HUES64 (cell line): ENCODE measurements at regions not wholly inside any gene's neighbourhood (a gene's known extent, or its start where the extent isn't known, plus 50 kb on each side); places are given as distances from the start of the nearest gene placed in this dataset.
"Not testable (repeated sequence)": the region's sequence is repeated elsewhere in the genome, so short reads cannot be mapped to it uniquely, and the experiment has no call there.

Experiments
- H3K27ac ChIP-seq: 2 replicates; pipeline ENCODE4 v1.7.0; 2013; ENCODE audit warnings: low read depth, low read length, inconsistent platforms
- H3K27me3 ChIP-seq: 2 replicates; pipeline ENCODE4 v1.6.1; 2013; ENCODE audit warnings: mild to moderate bottlenecking, low read length; ENCODE audit not compliant: insufficient read depth
- H3K36me3 ChIP-seq: 2 replicates; pipeline ENCODE4 v1.6.1; 2013; ENCODE audit warnings: mild to moderate bottlenecking, low read length; ENCODE audit not compliant: insufficient read depth
- H3K4me1 ChIP-seq: 2 replicates; pipeline ENCODE4 v1.6.1; 2013; ENCODE audit warnings: mild to moderate bottlenecking, low read length, moderate library complexity; ENCODE audit not compliant: insufficient read depth
- H3K4me3 ChIP-seq: 2 replicates; pipeline ENCODE4 v1.5.1; 2013; ENCODE audit warnings: mild to moderate bottlenecking, low read length, moderate library complexity
- H3K9ac ChIP-seq: 2 replicates; pipeline ENCODE4 v1.6.1; 2013; ENCODE audit warnings: mild to moderate bottlenecking, low read depth, low read length
- H3K9me3 ChIP-seq: 2 replicates; pipeline ENCODE4 v1.6.1; 2013; ENCODE audit warnings: low read depth, low read length; ENCODE audit not compliant: insufficient read depth
- WGBS: fragments of 150-250, 120-280 bp; methylation state at CpG from one replicate; pipeline ENCODE4 v1.1.7; 2013; ENCODE audit warnings: missing lambda C conversion rate; 5-methylcytosine and 5-hydroxymethylcytosine counted together

DNA sequence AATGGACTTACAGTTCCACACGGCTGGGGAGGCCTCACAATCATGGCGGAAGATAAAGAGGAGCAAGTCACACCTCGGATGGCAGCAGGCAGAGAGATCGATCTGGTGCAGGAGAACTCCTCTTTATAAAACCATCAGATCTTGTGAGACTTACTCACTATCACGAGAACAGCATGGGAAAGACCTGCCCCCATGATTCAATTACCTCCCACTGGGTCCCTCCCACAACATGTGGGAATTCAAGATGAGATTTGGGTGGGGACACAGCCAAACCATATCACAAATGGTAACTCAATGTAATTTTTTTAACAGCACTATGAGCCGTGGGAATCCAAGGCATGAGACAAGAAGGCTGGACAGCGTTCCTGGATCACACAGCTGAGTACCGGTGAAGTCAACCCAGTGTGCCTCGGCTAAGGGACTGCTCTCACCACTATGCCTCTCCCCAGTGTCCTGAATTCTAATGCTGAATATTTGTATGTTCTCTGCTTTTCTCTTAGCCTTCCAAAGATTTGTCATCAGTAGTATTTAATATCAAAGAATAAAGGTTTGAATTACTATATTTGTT is 84.3 kb downstream of the IRS2 start:
- not testable (repeated sequence) for H3K36me3 ChIP-seq, H3K9ac ChIP-seq, H3K27ac ChIP-seq, H3K4me3 ChIP-seq, H3K4me1 ChIP-seq, H3K9me3 ChIP-seq, H3K27me3 ChIP-seq
- 95% methylated on average over 8 of the region's 9 CpGs for WGBS

DNA sequence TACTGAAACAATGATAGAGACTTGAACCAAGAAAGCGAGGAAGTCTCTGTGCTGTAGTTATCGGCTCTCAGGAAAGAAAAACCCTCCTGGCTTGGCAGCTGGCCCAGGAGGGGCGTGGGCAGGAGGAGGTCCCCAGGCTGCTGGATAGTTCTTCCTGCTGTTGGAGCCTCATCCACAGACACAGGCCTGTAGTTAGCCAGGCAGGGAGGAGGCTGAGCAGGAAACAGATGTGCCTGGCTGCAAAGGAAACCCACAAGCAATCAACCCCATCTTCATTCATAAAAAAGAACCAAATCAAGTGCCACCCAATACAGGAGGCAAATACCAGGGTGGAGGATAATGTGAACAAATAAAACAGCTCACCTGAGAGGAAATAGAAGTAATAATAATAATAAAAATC is 86.2 kb downstream of the IRS2 start:
- Histone ChIP-seq H3K9me3 (no peaks in the 10 kb centered on the region), H3K27ac (no peak overlapping the region), H3K27me3 (no peaks in the 10 kb centered on the region), H3K36me3 (no peaks in the 10 kb centered on the region), H3K4me3 (no peak overlapping the region), H3K9ac (no peak overlapping the region), H3K4me1 (no peaks in the 10 kb centered on the region)
- 76% methylated on average over 3 of the region's 3 CpGs for WGBS

DNA sequence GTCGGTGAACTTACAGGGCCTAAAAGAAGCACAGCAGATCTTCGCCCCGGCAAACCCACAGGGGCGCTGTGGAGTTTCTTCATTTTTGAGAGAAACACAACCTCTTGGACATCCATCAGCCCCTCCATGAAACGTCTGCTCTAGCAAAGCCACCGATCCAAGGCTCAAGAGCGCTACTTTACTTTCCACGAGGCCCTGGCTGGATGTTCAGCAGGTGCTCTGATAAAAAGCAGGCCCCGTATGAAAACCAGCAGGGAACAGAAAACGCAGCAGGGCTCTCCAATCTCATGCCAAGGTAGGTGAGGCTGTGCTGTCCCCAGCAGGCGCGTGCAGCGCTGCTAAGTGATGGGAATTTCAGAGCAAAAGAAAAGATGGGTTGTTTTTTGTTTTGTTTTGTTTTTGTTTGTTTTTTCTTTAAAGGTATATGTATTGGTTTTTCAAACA is 86.7 kb downstream of the IRS2 start:
- Histone ChIP-seq H3K4me1 (no peaks in the 10 kb centered on the region), H3K9me3 (no peaks in the 10 kb centered on the region), H3K27me3 (no peaks in the 10 kb centered on the region), H3K9ac (no peak overlapping the region), H3K36me3 (no peaks in the 10 kb centered on the region), H3K4me3 (no peak overlapping the region), H3K27ac (no peak overlapping the region)
- WGBS, result 90% methylated on average over 13 of the region's 13 CpGs

DNA sequence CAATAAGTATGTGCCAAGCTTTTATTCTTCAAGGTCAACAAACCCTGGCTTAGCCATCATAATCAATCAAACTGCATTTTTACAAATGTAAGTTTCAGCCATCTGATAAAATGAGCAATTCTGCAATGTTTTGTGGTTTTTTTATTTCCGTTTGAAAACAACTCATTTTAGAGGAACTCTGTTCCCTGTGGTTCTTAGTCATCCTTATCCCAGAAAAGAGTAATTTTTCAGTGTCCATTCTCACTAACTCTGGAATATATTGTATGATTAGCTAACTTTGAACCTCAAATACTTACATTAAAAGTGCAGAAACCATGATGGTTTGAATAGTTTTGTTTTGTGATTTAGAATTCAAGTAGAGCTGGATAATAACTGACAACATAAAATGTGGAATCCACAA is 87.6 kb downstream of the IRS2 start:
- Histone ChIP-seq H3K4me3 (no peak overlapping the region), H3K9ac (no peak overlapping the region), H3K27ac (no peak overlapping the region), H3K27me3 (no peaks in the 10 kb centered on the region), H3K4me1 (no peaks in the 10 kb centered on the region), H3K9me3 (no peaks in the 10 kb centered on the region), H3K36me3 (no peaks in the 10 kb centered on the region)
- WGBS, result no CpG with 5 or more reads among the region's 1 CpG

DNA sequence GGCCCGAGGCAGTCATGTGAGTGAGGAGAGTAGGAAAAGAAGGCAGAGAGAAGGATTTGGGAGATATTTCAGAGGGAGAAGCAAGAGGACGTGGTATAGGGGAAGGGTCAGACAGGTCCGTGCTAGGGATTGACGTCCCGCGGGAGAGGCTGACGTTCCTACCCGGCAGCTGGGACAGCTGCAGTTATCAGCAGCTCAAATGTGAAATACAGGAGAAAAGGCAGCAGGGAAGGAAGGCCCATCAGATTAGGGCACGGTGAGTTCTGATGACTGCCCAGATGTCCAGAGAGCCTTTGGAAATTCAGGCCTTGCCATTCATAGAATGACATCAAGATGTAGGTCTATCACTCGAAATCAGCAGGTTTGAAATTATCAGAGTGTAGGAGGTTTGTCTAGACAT is 88.4 kb downstream of the IRS2 start:
- Histone ChIP-seq H3K27me3 (no peaks in the 10 kb centered on the region), H3K27ac (no peak overlapping the region), H3K9me3 (no peaks in the 10 kb centered on the region), H3K4me1 (no peaks in the 10 kb centered on the region), H3K9ac (no peak overlapping the region), H3K36me3 (no peaks in the 10 kb centered on the region), H3K4me3 (no peak overlapping the region)
- 93% methylated on average over 10 of the region's 10 CpGs for WGBS

DNA sequence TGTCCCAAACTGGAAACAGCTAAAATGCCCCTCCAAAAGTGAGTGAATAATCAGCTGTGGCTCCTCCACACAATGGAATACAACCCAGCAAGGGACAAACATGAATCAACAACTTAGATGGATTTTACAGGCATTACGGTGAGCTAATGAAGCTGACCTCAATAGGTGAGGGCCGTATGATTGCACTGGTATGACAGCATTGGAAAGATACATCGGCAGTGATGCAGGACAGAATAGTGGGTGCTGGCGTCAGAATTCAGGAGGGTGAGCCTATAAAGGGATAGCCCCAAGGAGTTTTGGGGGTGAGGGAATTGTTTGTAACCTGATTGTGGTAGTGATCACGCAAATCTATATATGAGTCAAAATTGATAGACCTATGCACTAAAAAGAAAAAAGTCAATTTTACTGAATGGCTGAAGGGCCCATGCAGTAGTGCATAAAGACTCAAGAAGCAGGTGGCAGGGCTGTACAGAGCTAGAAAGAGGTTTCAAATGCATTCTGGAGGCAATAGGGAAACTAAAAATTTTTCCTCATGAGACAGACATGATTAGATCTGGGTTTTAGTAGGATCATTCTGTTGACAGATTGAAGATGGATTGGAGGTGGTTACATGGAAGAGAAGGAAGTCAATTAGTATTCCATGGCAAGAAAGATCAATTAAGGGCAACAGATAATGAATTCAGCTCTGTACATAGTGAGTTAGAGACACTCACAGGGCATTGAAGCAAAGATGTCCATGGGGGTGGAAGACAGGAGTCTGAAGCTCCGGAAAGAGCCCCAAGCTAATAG is 90.8 kb downstream of the IRS2 start:
- no peak overlapping the region for H3K27ac ChIP-seq
- WGBS, result 96% methylated on average over 6 of the region's 6 CpGs

DNA sequence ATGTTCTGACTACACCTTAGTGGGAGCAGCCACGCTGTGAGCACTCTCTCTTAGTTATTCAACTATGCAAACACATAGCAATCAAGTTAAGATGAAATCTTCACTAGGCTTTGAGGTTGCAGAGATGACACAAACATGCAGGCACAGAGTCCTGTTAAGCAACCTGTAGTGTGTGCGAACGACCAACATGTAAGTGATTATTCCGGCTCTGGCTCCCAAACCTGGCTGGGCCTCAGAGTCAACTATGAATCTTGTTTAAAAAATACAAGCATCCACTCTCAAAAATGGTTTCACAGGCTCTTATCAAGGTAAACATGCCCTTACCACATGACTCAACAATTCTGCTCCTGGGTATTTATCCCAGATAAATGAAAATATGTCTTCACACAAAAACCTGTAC is 91.4 kb downstream of the IRS2 start:
- Histone ChIP-seq H3K4me3 (no peak overlapping the region), H3K27ac (no peak overlapping the region), H3K27me3 (no peaks in the 10 kb centered on the region), H3K9ac (no peak overlapping the region), H3K36me3 (no peaks in the 10 kb centered on the region), H3K4me1 (no peaks in the 10 kb centered on the region), H3K9me3 (no peaks in the 10 kb centered on the region)
- WGBS, result 96% methylated on average over 4 of the region's 4 CpGs

More for the DNA sequence above, 90.8 kb downstream of the IRS2 start:
- H3K9ac ChIP-seq, result no peak overlapping the region
- H3K4me1 ChIP-seq, result no peaks in the 10 kb centered on the region
- no peak overlapping the region for H3K4me3 ChIP-seq
- no peaks in the 10 kb centered on the region for H3K9me3 ChIP-seq
- H3K36me3 ChIP-seq, result no peaks in the 10 kb centered on the region
- H3K27me3 ChIP-seq, result no peaks in the 10 kb centered on the region

DNA sequence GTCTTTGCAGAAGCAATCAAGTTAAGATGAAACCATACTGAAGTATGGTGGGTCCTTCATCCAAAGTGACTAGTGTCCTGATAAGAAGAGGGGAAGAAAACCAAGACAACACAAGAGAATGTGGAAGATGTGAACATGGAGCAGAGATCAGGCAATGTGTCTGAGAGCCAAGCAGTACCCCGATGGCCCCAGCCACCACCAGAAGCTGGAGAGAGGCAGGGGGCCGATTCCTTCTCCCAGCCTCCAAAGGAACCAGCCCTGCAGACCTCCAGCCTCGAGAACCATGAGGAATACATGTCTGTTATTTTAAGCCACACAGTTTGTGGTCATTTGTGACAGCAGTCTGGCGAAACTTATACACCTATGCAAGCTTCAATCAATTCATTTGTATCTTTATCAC is 93.2 kb downstream of the IRS2 start:
- Histone ChIP-seq H3K9ac (no peak overlapping the region), H3K27me3 (no peaks in the 10 kb centered on the region), H3K4me1 (peaks cover 6% of the 10 kb centered on the region; the same call in 1 of the 2 replicates), H3K27ac (no peak overlapping the region), H3K4me3 (no peak overlapping the region), H3K9me3 (no peaks in the 10 kb centered on the region), H3K36me3 (no peaks in the 10 kb centered on the region)
- WGBS, result 98% methylated on average over 4 of the region's 4 CpGs

DNA sequence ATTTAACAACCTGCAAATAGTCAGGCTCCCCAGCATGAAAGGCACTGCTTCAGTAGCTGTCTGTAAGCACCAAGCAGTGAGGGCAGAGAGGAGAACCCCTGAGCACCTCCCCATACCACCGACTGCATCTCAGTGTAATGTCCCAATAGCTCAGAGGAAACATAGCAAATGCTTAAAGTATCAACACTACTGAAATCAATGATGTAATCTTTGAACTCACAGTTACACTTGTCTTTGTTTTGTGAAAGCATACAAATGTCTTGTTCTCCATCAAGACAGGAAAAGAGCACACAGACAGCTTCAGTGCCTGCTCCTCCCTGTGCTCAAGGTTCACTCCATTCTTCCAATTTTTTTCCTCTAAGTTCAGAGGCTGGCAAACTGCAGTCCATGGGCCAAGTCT is 94.7 kb downstream of the IRS2 start:
- no peak overlapping the region for H3K4me3 ChIP-seq
- H3K9me3 ChIP-seq, result no peaks in the 10 kb centered on the region
- peaks cover 18% of the 10 kb centered on the region for H3K4me1 ChIP-seq
- no peaks in the 10 kb centered on the region for H3K27me3 ChIP-seq
- H3K36me3 ChIP-seq, result no peaks in the 10 kb centered on the region
- H3K27ac ChIP-seq, result no peak overlapping the region
- WGBS, result 78% methylated on average over 1 of the region's 1 CpG
- no peak overlapping the region for H3K9ac ChIP-seq

DNA sequence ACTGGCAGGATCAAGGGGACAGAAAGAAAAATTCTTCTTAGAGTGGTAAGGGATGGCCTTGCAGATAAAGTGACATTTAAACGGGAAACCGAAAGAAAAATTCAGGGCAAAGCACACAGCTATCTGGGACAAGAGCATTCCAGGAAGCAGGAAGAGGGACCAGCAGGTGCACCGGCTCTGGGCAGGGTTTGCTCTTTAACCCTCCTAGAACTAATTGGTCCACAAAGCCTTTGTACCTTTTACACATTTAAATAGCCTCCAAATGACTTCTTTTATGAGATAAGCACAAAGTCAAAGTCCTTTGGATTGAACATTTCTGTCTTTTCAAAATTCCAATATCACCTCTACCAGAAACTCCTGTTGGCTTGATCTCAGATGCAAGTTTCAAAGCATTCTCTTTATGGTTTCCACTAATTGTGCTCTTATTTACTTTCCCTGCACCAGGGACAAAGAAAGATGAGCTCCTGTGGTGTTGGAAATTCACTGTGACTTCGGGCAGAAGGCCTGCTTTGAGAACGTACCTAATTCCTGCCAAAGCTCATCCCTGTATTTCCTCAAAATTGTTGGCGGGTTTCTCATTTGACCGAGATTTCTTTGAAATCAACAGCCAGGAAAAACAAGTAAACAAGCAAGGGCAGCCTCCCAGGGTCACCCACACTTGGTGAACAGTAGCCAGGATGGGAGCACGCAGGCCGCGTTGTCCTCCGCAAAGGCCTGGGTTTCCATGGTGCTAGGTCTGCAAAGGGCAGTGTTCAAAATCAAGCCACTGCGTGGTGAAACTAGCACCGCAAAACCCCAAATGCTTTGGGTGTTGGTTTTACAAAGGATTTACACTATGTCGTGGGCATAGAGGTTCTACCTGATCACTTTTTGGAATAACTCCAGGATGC is 98.6 kb downstream of the IRS2 start:
- H3K4me1 ChIP-seq, result peaks cover 26% of the 10 kb centered on the region
- H3K27me3 ChIP-seq, result no peaks in the 10 kb centered on the region
- no peaks in the 10 kb centered on the region for H3K9me3 ChIP-seq
- H3K36me3 ChIP-seq, result no peaks in the 10 kb centered on the region
- no peak overlapping the region for H3K27ac ChIP-seq
- WGBS, result 65% methylated on average over 14 of the region's 14 CpGs
- no peak overlapping the region for H3K9ac ChIP-seq
- H3K4me3 ChIP-seq, result no peak overlapping the region

DNA sequence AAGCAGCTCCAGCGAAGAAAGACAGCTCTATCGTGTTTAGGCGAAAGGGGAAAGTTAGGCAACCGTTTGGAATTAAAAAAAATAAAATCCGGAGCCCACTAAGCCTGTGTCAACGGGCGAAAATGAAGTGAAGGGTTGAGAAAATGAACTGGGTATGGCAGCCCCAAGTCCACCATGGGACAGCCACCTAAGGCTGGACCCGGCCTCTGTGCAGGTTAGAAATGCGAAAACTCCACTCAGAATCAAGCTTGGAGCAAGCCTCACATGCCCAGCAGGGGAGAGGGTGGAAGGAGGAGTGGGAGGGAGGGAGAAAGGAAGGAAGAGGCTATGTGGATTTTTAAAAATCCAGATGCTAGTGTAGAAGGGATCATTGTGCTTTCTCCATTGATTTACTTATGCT is 101.2 kb downstream of the IRS2 start:
- Histone ChIP-seq H3K27ac (no peak overlapping the region), H3K36me3 (no peaks in the 10 kb centered on the region), H3K4me1 (peaks cover 26% of the 10 kb centered on the region), H3K4me3 (no peak overlapping the region), H3K9me3 (no peaks in the 10 kb centered on the region), H3K27me3 (no peaks in the 10 kb centered on the region), H3K9ac (no peak overlapping the region)
- 87% methylated on average over 9 of the region's 9 CpGs for WGBS
